Ureter (tissue), 1 donor: ENCODE measurements at regions not wholly inside any gene's neighbourhood (a gene's known extent, or its start where the extent isn't known, plus 50 kb on each side); places are given as distances from the start of the nearest gene placed in this dataset.
"Not testable (repeated sequence)": the region's sequence is repeated elsewhere in the genome, so short reads cannot be mapped to it uniquely, and the experiment has no call there.

Experiments used
- DNase-seq: peaks from one replicate; pipeline ENCODE4 v3.0.0-alpha.2; 2020; ENCODE audit warnings: low spot score
- donor health status: DM: yes; HTN: yes; CAD: no.

- DNase-seq: no peak
These were observed 1389.8 kb upstream of the ALCAM start for GRCh38 chr3:103976931-103977339.

GRCh38 chr3:103977417-103977816, 1389.3 kb upstream of the ALCAM start:
- DNase-seq: no peak

- DNase-seq: no peak
These were observed 1375.1 kb upstream of the ALCAM start for GRCh38 chr3:103991461-103992115.

GRCh38 chr3:103992469-103992868, 1374.2 kb upstream of the ALCAM start:
- DNase-seq: no peak

GRCh38 chr3:104004956-104005355, 1361.8 kb upstream of the ALCAM start:
- DNase-seq: no peak

- DNase-seq: no peak
These were observed 1360.9 kb upstream of the ALCAM start for GRCh38 chr3:104005815-104006214.

GRCh38 chr3:104018541-104018940, 1348.2 kb upstream of the ALCAM start:
- DNase-seq: no peak

- no peak for DNase-seq
These were observed 1335.1 kb upstream of the ALCAM start for GRCh38 chr3:104031598-104031997.

GRCh38 chr3:104032283-104032682, 1334.4 kb upstream of the ALCAM start:
- DNase-seq: no peak

- DNase-seq: no peak
These were observed 1325.8 kb upstream of the ALCAM start for GRCh38 chr3:104040896-104041295.

- not testable (repeated sequence) for DNase-seq
These were observed 1323.6 kb upstream of the ALCAM start for GRCh38 chr3:104043001-104043543.

- no peak for DNase-seq
These were observed 1322.7 kb upstream of the ALCAM start for GRCh38 chr3:104044002-104044401.

- DNase-seq: no peak
These were observed 1300.1 kb upstream of the ALCAM start for GRCh38 chr3:104066658-104067057.

- no peak for DNase-seq
These were observed 1297.6 kb upstream of the ALCAM start for GRCh38 chr3:104069114-104069513.

- DNase-seq: no peak
These were observed 1295.8 kb upstream of the ALCAM start for GRCh38 chr3:104070906-104071305.

- no peak for DNase-seq
These were observed 1286.6 kb upstream of the ALCAM start for GRCh38 chr3:104080088-104080626.

GRCh38 chr3:104088738-104089137, 1278.0 kb upstream of the ALCAM start:
- DNase-seq: no peak

GRCh38 chr3:104089987-104090386, 1276.7 kb upstream of the ALCAM start:
- DNase-seq: not testable (repeated sequence)

- DNase-seq: no peak
These were observed 1265.0 kb upstream of the ALCAM start for GRCh38 chr3:104101736-104102135.

GRCh38 chr3:104102386-104102785, 1264.3 kb upstream of the ALCAM start:
- no peak for DNase-seq

GRCh38 chr3:104106276-104106675, 1260.4 kb upstream of the ALCAM start:
- DNase-seq: no peak

GRCh38 chr3:104108522-104108921, 1258.2 kb upstream of the ALCAM start:
- DNase-seq: no peak

GRCh38 chr3:104126463-104126862, 1240.2 kb upstream of the ALCAM start:
- DNase-seq: no peak
